ENCODE measurements at regions not wholly inside any gene's neighbourhood (a gene's known extent, or its start where the extent isn't known, plus 50 kb on each side); places are given as distances from the start of the nearest gene placed in this dataset.

GRCh38 chr19:31983647-31984046 is 361.8 kb upstream of the ZNF507 start:
- DNase-seq (ENCODE audit: low read depth) = no peak

- DNase-seq (ENCODE audit: low read depth) = no peak
Measured at GRCh38 chr19:31985001-31985605, 360.3 kb upstream of the ZNF507 start.

- no peak for DNase-seq (ENCODE audit: low read depth)
Measured at GRCh38 chr19:31986951-31987350, 358.5 kb upstream of the ZNF507 start.

- no peak for DNase-seq (ENCODE audit: low read depth)
Measured at GRCh38 chr19:31988256-31988655, 357.2 kb upstream of the ZNF507 start.

- DNase-seq (ENCODE audit: low read depth) = no peak
Measured at GRCh38 chr19:31991984-31992655, 353.3 kb upstream of the ZNF507 start.

GRCh38 chr19:31992750-31993149 is 352.7 kb upstream of the ZNF507 start:
- DNase-seq (ENCODE audit: low read depth) = no peak

- no peak for DNase-seq (ENCODE audit: low read depth)
Measured at GRCh38 chr19:31995546-31995945, 349.9 kb upstream of the ZNF507 start.

GRCh38 chr19:32010071-32010470 is 335.3 kb upstream of the ZNF507 start:
- DNase-seq (ENCODE audit: low read depth) = no peak

- DNase-seq (ENCODE audit: low read depth) = no peak
Measured at GRCh38 chr19:32012206-32012605, 333.2 kb upstream of the ZNF507 start.

- no peak for DNase-seq (ENCODE audit: low read depth)
Measured at GRCh38 chr19:32012886-32013631, 332.4 kb upstream of the ZNF507 start.

GRCh38 chr19:32017176-32017953 is 328.0 kb upstream of the ZNF507 start:
- DNase-seq (ENCODE audit: low read depth) = no peak

GRCh38 chr19:32018014-32018413 is 327.4 kb upstream of the ZNF507 start:
- no peak for DNase-seq (ENCODE audit: low read depth)

- no peak for DNase-seq (ENCODE audit: low read depth)
Measured at GRCh38 chr19:32020538-32020937, 324.9 kb upstream of the ZNF507 start.

GRCh38 chr19:32022044-32022640 is 323.3 kb upstream of the ZNF507 start:
- no peak for DNase-seq (ENCODE audit: low read depth)

- DNase-seq (ENCODE audit: low read depth) = no peak
Measured at GRCh38 chr19:32022731-32023563, 322.5 kb upstream of the ZNF507 start.

- no peak for DNase-seq (ENCODE audit: low read depth)
Measured at GRCh38 chr19:32023564-32023832, 321.9 kb upstream of the ZNF507 start.

GRCh38 chr19:32029235-32029634 is 316.2 kb upstream of the ZNF507 start:
- DNase-seq (ENCODE audit: low read depth) = no peak

GRCh38 chr19:32032561-32032960 is 312.8 kb upstream of the ZNF507 start:
- DNase-seq (ENCODE audit: low read depth) = no peak

GRCh38 chr19:32035626-32036025 is 309.8 kb upstream of the ZNF507 start:
- no peak for DNase-seq (ENCODE audit: low read depth)

- no peak for DNase-seq (ENCODE audit: low read depth)
Measured at GRCh38 chr19:32038021-32038920, 307.1 kb upstream of the ZNF507 start.

All from ELR (cell line).